ENCODE measurements at regions not wholly inside any gene's neighbourhood (a gene's known extent, or its start where the extent isn't known, plus 50 kb on each side); places are given as distances from the start of the nearest gene placed in this dataset.

DNA sequence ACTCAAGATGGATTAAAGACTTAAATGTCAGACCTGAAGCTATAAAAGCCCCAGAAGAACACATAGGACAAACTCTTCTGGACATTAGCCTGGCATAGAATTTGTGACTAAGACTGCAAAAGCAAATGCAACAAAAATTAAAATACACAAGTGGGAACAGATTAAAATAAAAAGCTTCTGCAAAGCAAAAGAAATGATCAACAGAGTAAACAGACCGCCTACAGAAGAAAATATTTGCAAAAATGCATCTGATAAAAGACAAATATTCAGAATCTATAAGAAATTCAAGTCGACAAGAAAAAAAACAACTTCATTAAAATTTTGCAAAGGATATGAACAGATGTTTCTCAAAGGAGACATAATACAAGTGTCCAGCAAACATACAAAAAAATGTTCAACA, 537.8 kb downstream of the SLITRK1 start:
- TF ChIP-seq, protein P1, sequence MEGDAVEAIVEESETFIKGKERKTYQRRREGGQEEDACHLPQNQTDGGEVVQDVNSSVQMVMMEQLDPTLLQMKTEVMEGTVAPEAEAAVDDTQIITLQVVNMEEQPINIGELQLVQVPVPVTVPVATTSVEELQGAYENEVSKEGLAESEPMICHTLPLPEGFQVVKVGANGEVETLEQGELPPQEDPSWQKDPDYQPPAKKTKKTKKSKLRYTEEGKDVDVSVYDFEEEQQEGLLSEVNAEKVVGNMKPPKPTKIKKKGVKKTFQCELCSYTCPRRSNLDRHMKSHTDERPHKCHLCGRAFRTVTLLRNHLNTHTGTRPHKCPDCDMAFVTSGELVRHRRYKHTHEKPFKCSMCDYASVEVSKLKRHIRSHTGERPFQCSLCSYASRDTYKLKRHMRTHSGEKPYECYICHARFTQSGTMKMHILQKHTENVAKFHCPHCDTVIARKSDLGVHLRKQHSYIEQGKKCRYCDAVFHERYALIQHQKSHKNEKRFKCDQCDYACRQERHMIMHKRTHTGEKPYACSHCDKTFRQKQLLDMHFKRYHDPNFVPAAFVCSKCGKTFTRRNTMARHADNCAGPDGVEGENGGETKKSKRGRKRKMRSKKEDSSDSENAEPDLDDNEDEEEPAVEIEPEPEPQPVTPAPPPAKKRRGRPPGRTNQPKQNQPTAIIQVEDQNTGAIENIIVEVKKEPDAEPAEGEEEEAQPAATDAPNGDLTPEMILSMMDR (conservative IDR thresholded peaks at IDR 0.05; ENCODE audit: low read depth, low read length): no peak
- TF ChIP-seq POLR2A (IDR thresholded peaks at IDR 0.05; ENCODE audit: low read depth, low read length) (no peak), MAFK (IDR thresholded peaks at IDR 0.05; ENCODE audit: low read depth, low read length) (no peak), ELK1 (IDR thresholded peaks at IDR 0.05; ENCODE audit: borderline replicate concordance, low read depth, low read length) (no peak), RCOR1 (IDR thresholded peaks at IDR 0.05; ENCODE audit: insufficient replicate concordance, low read length) (no peak), CHD1 (IDR thresholded peaks at IDR 0.05; ENCODE audit: low read depth, low read length) (no peak), FOS (IDR thresholded peaks at IDR 0.05; ENCODE audit: low read depth, low read length) (no peak)
- TF ChIP-seq, protein P2, sequence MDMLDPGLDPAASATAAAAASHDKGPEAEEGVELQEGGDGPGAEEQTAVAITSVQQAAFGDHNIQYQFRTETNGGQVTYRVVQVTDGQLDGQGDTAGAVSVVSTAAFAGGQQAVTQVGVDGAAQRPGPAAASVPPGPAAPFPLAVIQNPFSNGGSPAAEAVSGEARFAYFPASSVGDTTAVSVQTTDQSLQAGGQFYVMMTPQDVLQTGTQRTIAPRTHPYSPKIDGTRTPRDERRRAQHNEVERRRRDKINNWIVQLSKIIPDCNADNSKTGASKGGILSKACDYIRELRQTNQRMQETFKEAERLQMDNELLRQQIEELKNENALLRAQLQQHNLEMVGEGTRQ (IDR thresholded peaks at IDR 0.05; ENCODE audit: low read depth, low read length): no peak

All from IMR-90 (cell line).